ENCODE measurements at regions not wholly inside any gene's neighbourhood (a gene's known extent, or its start where the extent isn't known, plus 50 kb on each side); places are given as distances from the start of the nearest gene placed in this dataset.

GRCh38 chr3:72041076-72041475 lies 256.1 kb upstream of the PROK2 start:
- TF ChIP-seq CTCF (IDR thresholded peaks at IDR 0.05) (no peak), POLR2A (IDR thresholded peaks at IDR 0.05) (no peak)
